Keratinocyte (primary cell): ENCODE measurements at regions not wholly inside any gene's neighbourhood (a gene's known extent, or its start where the extent isn't known, plus 50 kb on each side); places are given as distances from the start of the nearest gene placed in this dataset.
"Not testable (repeated sequence)": the region's sequence is repeated elsewhere in the genome, so short reads cannot be mapped to it uniquely, and the experiment has no call there.

Source experiments
- CTCF ChIP-seq, 3 experiments: IDR thresholded peaks in 1 of 3; conservative IDR thresholded peaks in 1 of 3; optimal IDR thresholded peaks in 1 of 3; 2 replicates in 2 of 3; 3 replicates in 1 of 3; pipeline versions ENCODE3 to v1.5.1; 2011; ENCODE audit warnings: low read length in 3 of 3, mild to moderate bottlenecking in 3 of 3, moderate library complexity in 2 of 3, control low read depth in 1 of 3, inconsistent platforms in 1 of 3; ENCODE audit not compliant: insufficient read depth in 2 of 3; ENCODE audit errors: extremely low read depth in 1 of 3
- EZH2 ChIP-seq: IDR thresholded peaks from one replicate; pipeline ENCODE4 v1.6.1; 2012; ENCODE audit warnings: inconsistent platforms, mild to moderate bottlenecking, low read length, moderate library complexity

- TF ChIP-seq CTCF (optimal IDR thresholded peaks at IDR 0.05 in 1 of 3, IDR thresholded peaks at IDR 0.05 in 1 of 3, conservative IDR thresholded peaks at IDR 0.05 in 1 of 3; ENCODE audit: extremely low read depth in 1 of 3, insufficient read depth in 2 of 3, low read length in 3 of 3); EZH2: not testable (repeated sequence)
These were observed 118.7 kb downstream of the APIP start for GRCh38 chr11:34797497-34797896.
